Neural crest cell (in vitro differentiated cells): ENCODE measurements at regions not wholly inside any gene's neighbourhood (a gene's known extent, or its start where the extent isn't known, plus 50 kb on each side); places are given as distances from the start of the nearest gene placed in this dataset.
A peak's percentile ranks its signal among the peaks of the same experiment; 100 is the strongest.

Source experiments
- DNase-seq: peaks from one replicate; pipeline ENCODE4 v3.0.0; 2021; ENCODE audit warnings: low read depth, mixed read lengths, low spot score
- H3K27ac Mint-ChIP-seq: one replicate; pipeline ENCODE4 v1.8.0; 2021; ENCODE audit warnings: mild to moderate bottlenecking, mixed read lengths; ENCODE audit not compliant: unreplicated experiment
- H3K27me3 Mint-ChIP-seq: 2 replicates; pipeline ENCODE4 v1.8.0; 2021; ENCODE audit warnings: low read depth, mild to moderate bottlenecking, mixed read lengths
- H3K36me3 Mint-ChIP-seq: 2 replicates; pipeline ENCODE4 v1.8.0; 2021; ENCODE audit warnings: low read depth, mild to moderate bottlenecking, mixed read lengths
- H3K4me1 Mint-ChIP-seq: 2 replicates; pipeline ENCODE4 v1.8.0; 2021; ENCODE audit warnings: mixed read lengths
- H3K4me3 Mint-ChIP-seq: one replicate; pipeline ENCODE4 v1.8.0; 2021; ENCODE audit warnings: mild to moderate bottlenecking, mixed read lengths
- H3K9me3 Mint-ChIP-seq: 2 replicates; pipeline ENCODE4 v1.8.0; 2021; ENCODE audit warnings: mixed read lengths
- CTCF ChIP-seq: fragments of 200-600 bp; sonication (generic); conservative IDR thresholded peaks from 2 replicates; pipeline ENCODE4 v1.5.0; 2021; ENCODE audit warnings: antibody characterized with exemption, mild to moderate bottlenecking

DNA sequence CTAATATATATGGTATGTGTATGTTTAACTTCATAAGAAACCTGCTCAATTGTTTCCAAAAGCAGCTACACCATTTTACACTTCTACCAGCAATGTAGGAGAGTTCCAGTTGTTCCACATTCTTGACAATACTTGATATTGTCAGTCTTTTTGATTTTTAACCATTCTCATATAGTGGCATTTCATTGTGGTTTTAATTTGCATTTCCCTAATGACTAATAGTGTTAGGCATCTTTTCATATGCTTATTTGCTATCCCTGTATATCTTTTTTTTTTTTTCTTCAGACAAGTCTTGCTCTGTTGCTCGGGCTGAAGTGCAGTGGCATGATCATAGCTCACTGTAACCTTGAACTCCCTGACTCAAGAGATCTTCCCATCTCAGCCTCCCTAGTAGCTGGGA is 58.2 kb upstream of the TRIM2 start:
- TF ChIP-seq CTCF = no peak
- no peaks in the 10 kb centered on the region for H3K36me3 Mint-ChIP-seq
- peaks cover 31% of the 10 kb centered on the region for H3K4me1 Mint-ChIP-seq
- no peak overlapping the region for H3K4me3 Mint-ChIP-seq
- no peak overlapping the region for H3K27ac Mint-ChIP-seq
- H3K27me3 Mint-ChIP-seq = no peaks in the 10 kb centered on the region
- no peaks in the 10 kb centered on the region for H3K9me3 Mint-ChIP-seq
- DNase-seq = no peak

DNA sequence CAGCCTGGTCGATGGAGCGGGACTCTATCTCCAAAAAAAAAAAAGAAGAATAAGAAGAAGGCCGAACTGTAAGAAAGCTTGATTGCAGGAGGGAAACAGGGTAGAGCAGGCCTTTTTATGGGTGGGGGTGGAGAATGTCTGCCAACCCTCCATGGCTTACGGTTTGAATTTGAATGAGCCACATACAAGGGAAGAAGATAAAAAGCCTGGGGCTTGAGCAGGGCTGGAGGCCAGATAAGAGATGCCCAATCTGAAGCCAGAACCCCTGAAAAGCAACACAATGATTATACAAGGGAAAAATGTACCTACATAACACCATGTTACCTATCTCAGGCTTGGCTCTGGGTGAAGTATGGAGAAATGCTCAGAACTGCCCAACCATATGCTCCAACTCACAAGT is 57.3 kb upstream of the TRIM2 start:
- no peaks in the 10 kb centered on the region for H3K27me3 Mint-ChIP-seq
- DNase-seq = no peak
- no peaks in the 10 kb centered on the region for H3K9me3 Mint-ChIP-seq
- H3K27ac Mint-ChIP-seq = no peak overlapping the region
- TF ChIP-seq CTCF = no peak
- no peak overlapping the region for H3K4me3 Mint-ChIP-seq
- H3K4me1 Mint-ChIP-seq = peaks cover 40% of the 10 kb centered on the region
- no peaks in the 10 kb centered on the region for H3K36me3 Mint-ChIP-seq

GRCh38 chr4:153148791-153149190 is 55.5 kb upstream of the TRIM2 start:
- H3K4me1 Mint-ChIP-seq = peaks cover 48% of the 10 kb centered on the region
- H3K9me3 Mint-ChIP-seq = no peaks in the 10 kb centered on the region
- H3K36me3 Mint-ChIP-seq = no peaks in the 10 kb centered on the region
- H3K27ac Mint-ChIP-seq = no peak overlapping the region
- TF ChIP-seq CTCF = no peak
- no peak overlapping the region for H3K4me3 Mint-ChIP-seq
- no peak for DNase-seq
- no peaks in the 10 kb centered on the region for H3K27me3 Mint-ChIP-seq

DNA sequence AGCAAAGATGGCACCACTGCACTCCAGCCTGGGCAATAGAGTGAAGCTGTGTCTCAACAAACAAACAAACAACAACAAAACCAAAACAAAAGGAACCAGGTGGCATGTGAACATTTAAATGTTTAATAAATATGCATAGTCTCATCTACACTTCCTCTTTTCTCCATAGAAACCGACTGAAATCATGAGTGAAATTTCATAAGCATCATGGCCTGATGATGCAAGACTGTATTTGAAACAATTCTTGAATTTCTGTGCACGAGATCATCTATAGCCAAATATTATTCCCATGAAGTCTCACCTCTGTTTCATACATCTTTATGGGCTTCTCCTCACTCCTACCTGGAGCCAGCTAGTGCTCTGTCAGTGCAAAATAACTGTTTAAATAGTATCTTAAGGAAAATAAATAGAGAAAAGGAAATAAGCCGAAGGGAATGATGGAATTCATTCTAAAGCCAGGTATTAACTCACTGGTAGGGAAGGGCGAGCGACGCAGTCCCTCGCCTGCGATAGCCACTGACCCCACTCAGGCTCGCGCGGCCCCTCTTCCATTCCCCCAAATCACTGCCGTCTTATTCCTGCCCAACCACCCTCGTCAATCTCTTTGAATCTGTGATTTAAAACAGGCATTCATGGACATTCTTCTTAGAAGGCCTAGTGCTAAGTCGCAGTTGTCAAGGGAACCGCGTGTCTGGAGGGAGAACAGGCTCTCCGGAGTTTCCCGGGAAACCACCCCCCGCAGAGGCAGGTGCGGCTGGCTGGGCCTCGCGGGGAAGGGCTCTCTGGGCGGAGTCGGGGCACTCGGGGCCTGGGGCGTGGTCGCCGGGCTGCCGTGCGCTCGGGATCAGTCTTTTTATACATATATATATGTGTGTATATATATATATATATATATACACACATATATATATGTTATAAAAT is 52.4 kb upstream of the TRIM2 start:
- H3K36me3 Mint-ChIP-seq = no peaks in the 10 kb centered on the region
- H3K4me1 Mint-ChIP-seq = peaks cover 54% of the 10 kb centered on the region
- DNase-seq = peak; percentile 81
- H3K4me3 Mint-ChIP-seq = peak overlapping the region; percentile 94
- no peak overlapping the region for H3K27ac Mint-ChIP-seq
- TF ChIP-seq CTCF = no peak
- H3K9me3 Mint-ChIP-seq = no peaks in the 10 kb centered on the region
- H3K27me3 Mint-ChIP-seq = peaks cover 3% of the 10 kb centered on the region

DNA sequence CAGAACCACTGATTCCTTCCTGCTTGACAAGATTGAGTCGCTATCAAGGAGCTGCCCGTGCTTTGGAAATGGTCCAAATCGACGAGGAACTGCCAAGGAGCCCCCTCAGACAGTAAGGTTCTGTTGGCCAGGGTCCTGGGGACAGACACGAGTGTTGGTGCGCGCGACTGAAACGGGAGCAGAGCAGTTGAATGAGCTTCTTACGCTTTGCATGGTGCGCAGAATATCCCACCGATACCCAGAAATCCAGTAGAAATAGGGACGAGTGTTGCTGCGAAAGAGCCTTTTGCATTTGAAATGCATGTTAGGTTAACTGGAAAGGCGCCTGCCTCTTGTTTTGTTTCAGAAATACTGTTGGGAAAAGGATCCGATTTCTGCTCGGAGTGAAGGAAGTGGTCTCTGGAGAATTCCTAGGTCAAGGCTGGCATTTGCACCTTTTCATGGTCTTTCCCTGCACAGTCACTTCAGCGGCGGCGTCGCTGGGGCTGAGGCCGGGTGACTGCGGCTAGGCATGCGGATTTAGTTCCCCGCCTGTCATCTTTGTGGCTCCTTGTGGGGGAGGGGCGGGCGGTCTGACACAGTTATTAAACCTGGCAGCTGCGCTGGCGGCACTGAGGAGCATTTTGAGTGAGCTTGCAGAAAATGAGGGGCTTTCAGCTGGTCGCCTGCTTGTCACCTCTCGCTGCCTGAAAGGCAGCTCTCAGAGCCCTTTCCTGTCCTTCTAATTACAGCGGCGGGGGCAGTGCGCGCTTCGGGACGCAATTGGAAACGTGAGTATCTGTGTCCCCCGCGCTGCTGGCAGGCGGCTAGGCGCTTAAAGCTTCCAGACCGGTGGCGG is 51.5 kb upstream of the TRIM2 start:
- no peak for TF ChIP-seq CTCF
- H3K27ac Mint-ChIP-seq = peak overlapping the region; percentile 98
- no peaks in the 10 kb centered on the region for H3K36me3 Mint-ChIP-seq
- DNase-seq = peak; percentile 26
- peak overlapping the region; percentile 94 for H3K4me3 Mint-ChIP-seq
- H3K9me3 Mint-ChIP-seq = no peaks in the 10 kb centered on the region
- H3K4me1 Mint-ChIP-seq = peaks cover 46% of the 10 kb centered on the region
- H3K27me3 Mint-ChIP-seq = peaks cover 3% of the 10 kb centered on the region
